ENCODE measurements at regions not wholly inside any gene's neighbourhood (a gene's known extent, or its start where the extent isn't known, plus 50 kb on each side); places are given as distances from the start of the nearest gene placed in this dataset.

- no peak for TF ChIP-seq POLR2A (IDR thresholded peaks at IDR 0.05; ENCODE audit: low read depth, low read length)
- TF ChIP-seq POU2F2 (IDR thresholded peaks at IDR 0.05; ENCODE audit: low read depth, low read length): no peak
- TF ChIP-seq SPI1 (IDR thresholded peaks at IDR 0.05; ENCODE audit: low read depth, low read length): no peak
- no peak for TF ChIP-seq POLR2AphosphoS5 (IDR thresholded peaks at IDR 0.05; ENCODE audit: low read depth, low read length)
Observed at GRCh38 chr3:144051211-144051610, 79.6 kb downstream of the DIPK2A start.

All from GM12891 (cell line).